Suppressor macrophage treated with lipopolysaccharide for 4 hours (primary cell): ENCODE measurements at regions not wholly inside any gene's neighbourhood (a gene's known extent, or its start where the extent isn't known, plus 50 kb on each side); places are given as distances from the start of the nearest gene placed in this dataset.
A peak's percentile ranks its signal among the peaks of the same experiment; 100 is the strongest.
"Not testable (repeated sequence)": the region's sequence is repeated elsewhere in the genome, so short reads cannot be mapped to it uniquely, and the experiment has no call there.

Experiments
- DNase-seq: peaks from one replicate; pipeline ENCODE4 v3.0.0-alpha.2; 2020

DNA sequence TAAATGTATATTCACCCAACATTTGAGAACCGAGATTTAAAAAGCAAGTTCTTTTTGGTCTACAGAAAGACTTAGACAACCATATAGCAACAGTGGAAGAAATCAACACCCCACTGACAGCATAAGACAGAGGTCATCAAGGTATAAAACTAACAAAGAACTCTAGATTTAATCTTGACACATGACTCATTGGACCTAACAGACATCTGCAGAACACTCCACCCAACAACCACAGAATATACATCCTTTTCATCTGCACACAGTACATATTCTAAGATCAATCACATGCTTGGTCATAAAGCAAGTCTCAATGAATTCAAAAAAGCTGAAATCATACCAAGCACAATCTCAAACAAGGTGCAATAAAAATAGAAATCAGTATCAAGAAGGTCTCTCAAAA, 65.8 kb downstream of the SPIN4 start:
- no peak for DNase-seq

DNA sequence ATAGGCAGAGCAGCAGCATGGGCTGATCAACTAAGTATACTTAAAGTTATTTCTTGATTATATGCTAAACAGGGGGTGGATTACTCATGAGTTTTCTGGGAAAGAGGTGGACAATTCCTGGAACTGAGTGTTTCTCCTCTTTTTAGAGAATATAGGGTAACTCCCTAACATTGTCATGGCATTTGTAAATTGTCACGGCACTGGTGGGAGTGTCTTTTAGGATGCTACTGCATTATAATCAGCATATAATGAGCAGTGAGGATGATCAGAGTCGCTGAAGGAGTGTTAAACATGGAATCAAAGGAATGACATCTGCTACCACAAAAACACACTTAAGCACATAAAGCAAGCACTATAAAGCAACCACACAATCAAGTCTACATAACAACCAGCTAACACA, 66.5 kb downstream of the SPIN4 start:
- DNase-seq: no peak

DNA sequence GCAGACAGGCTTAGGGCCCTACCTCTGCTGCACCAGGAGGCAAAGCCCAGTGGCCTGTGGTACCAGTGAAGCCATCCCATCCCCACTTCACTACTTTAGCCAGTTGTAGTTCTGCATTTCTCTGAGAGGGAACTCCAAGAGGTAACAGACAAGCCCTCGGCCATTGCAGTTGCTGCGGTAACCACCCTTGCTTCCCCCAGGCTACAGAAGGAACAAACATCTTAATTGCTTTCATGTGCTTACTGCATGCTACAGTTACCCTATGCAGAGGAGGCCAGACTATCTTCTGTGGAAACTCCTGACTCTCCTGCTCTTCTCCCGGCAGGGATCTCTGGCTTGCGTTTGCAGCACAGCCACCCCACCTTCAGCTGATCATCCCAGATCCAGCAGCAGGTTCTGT, 67.8 kb downstream of the SPIN4 start:
- DNase-seq: no peak

DNA sequence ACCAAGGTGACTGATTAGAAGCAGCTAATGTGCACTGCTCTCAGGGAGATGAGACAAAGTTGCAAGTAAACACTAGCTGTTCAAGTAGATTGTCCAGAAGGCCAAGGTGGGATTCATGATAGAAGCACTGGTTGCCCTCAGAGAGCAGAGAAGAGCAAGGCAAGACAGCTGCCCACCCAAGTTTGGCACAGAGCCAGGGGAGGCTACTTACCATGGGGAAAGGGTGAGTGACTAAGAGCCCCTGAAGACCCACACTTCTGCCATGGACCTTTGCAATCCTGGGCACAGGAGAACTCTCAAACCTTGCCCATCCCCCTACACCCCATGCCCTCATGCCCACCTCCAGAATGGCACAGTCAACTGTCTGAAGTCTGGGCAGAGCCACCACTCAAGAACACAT, 68.3 kb downstream of the SPIN4 start:
- no peak for DNase-seq

DNA sequence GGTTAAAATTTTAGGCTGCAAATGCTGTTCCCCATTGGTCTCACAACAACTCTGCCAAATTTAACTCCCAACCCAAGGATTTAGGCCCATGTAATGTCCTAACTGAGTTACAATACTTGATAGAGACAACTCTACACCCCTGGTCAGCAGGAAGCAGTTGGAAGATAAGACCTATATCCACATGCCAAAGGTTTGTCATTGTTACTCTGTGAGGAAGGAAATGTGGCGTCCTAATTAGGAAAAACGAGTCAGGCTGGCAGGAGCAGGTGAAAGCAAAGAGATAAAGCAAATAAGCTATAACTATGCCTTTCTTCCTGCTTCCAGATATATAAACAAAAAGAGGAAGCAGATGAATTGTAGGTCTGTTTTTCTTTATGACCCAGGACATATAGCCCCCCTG, 69.1 kb downstream of the SPIN4 start:
- no peak for DNase-seq

DNA sequence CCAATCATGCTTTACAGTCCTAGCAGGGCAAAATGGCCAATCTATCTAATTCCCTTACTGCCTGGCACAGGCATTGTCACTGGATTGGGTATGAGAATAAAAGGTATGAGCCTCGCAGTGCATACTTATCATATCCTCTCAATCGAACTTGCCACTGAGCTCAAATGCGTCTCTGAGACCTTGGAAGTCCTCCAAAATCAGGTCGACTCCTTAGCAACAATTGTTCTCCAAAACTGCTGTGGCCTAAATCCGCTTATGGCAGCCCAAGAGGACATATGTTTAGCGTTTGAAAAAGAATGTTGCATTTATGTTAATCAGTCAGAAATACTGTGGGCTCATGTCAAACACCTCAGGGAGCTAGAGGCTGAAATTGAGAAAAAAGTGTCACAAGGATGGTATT, 69.7 kb downstream of the SPIN4 start:
- no peak for DNase-seq

DNA sequence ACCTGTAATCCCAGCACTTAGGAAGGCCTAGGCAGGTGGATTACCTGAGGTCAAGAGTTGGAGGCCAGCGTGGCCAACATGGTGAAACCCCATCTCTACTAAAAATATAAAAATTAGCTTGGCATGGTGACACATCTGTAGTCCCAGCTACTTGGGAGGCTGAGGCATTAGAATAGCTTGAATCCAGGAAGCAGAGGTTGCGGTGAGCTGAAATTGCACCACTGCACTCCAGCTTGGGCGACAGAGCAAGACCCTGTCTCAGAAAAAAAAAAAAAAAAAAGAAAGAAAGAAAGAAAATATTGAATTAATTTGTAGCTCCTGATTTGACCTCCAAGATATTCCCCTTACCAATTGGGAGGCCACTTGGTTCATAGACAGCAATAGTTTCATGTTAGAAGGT, 73.7 kb downstream of the SPIN4 start:
- DNase-seq: not testable (repeated sequence)

DNA sequence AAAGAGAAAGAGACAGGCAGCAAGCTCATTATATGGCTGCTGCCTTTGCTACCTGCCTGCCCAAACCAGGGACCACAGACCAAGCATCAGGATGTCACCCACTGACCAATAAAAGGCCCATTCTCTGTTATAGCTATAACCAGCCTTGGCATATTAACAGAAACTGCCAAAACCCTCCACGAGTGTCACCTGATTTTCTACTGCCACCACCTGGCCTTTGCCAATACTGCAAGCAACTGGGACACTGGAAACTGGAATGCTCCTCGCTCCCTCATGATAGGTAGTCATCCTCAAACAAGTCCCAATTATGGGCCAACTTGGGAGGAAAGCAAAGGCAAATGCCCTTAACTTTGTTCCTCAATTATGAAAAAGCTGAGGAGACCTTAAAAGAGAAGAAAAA, 76.0 kb downstream of the SPIN4 start:
- DNase-seq: peak; percentile 9

DNA sequence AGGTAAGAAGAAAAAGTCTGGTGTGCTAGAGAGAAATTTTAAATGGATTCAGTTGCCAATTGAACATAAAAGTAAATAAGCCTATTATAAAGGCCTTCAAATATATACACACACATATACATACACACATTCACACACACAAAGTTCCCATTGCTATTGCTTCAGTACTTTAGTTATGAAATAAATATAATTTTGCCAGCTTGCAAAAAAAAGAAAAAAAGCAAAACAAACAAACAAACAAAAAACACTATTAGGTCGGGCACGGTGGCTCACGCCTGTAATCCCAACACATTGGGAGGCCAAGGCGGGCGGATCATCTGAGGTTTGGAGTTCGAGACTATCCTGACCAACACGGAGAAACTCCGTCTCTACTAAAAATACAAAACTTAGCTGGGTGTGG, 80.3 kb downstream of the SPIN4 start:
- no peak for DNase-seq

DNA sequence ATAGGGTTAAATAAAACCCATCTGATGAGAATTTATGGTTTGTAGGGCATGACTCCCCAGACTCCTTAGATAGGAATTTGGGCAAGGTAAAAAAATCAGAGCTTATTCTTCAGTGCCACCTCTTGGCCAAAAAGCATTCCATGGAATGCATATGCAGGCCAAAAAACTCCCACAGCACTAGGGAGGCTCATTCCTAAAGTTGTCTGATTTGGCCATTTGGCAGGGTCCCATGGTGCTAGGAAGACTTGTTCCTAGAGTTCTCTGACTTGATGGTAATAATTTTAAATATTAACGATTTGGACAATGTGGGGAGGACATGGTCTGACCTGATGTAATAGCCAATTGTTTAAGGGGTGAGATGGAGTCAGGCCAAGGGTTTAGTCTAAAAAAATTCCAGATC, 93.0 kb downstream of the SPIN4 start:
- DNase-seq: no peak

DNA sequence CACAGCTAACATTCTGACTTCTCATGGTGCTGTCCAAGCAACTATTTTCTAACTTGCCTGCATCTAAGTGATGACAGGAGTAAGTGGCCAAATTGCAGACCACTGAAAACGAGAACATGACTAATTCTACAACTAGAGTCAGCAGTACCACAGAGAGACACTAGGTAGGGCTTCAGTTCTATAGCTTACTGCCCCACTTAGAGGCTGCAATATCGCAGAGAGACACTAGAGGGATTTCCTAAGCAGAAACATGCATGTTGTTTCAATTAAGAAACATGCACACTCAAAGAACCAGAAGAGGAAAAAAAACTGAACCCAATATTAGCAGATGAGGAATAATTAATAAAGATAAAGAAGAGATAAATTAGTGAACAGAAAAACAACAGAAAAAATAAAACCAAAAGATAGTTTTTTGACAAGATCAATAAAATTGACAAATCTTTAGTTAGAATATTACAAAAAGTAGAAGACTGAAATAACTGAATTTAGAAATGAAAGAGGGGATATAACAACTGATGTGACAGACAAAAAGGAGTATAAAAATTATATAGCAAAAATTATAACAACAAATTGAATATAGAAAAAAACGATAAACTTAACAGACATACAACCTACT, 100.8 kb downstream of the SPIN4 start:
- DNase-seq: peak; percentile 70

DNA sequence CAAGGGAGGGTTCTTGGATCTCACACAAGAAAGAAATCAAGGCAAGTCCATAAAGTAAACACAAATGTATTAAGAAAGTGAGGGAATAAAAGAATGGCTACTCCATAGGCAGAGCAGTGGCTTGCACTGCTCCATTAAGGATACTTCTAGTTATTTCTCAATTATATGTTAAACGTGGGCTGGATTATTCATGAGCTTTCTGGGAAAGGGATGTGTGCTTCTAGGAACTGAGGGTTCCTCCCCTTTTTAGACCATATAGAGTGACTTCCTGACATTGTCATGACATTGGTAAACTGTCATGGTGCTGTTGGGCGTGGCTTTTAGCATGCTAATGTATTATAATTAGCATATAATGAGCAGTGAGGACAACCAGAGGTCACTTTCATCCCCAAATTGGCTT, 108.4 kb downstream of the SPIN4 start:
- DNase-seq: not testable (repeated sequence)

DNA sequence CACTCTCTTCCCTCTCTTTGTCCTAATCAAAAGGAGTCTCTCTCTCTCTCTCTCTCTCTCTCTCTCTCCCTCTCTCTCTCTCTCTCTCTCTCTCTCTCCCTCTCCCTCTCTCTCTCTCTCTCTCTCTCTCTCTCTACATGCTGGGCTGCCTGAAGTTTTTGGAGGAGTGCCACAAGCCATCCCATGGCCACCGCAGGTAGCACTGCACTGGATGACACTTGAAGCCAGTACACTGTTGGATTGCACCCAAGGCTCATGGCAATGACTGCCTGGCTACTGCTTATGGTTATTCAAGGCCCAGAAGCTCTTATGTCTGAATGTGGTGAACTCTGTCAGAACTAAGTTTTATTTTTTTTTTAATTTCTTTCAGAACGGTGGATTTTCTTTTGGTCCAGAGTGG, 115.2 kb downstream of the SPIN4 start:
- not testable (repeated sequence) for DNase-seq

DNA sequence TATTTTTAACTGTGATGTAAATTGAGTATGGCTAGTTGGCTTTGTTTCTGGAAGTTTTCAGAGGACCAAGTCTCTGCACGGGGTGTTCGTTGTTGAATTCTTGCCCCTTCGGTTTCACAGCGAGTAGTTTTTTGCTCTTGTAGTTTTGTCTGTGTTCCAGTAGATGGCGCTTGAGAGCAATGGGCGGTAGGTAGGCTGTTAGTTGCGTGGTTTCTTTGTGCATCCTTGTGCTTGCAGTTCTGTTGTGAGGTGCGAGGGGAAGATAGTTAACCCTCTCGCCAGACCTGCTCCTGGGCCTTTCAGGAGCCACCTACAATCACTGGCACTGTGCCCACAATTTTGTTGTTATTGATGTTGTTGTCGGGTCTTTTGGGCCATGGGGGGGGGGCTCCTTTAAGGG, 118.1 kb downstream of the SPIN4 start:
- not testable (repeated sequence) for DNase-seq

DNA sequence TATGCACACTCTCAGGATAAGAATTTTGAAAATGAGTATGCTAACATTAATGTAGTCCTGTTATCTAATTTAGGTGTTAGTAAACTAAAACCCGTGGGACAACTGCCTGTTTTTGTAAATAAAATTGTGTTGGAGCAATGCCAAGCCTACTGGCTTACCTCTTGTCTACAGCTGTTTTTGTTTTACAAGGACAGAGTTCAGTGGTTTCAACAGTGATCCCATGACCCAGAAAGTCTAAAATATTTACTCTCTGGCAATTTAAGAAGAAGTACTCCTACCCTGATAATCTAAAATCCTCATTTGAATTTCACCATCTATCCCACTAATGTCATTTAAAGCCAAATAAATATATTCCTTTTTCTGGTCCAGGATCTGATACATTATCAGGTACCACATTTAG, 132.9 kb downstream of the SPIN4 start:
- not testable (repeated sequence) for DNase-seq

DNA sequence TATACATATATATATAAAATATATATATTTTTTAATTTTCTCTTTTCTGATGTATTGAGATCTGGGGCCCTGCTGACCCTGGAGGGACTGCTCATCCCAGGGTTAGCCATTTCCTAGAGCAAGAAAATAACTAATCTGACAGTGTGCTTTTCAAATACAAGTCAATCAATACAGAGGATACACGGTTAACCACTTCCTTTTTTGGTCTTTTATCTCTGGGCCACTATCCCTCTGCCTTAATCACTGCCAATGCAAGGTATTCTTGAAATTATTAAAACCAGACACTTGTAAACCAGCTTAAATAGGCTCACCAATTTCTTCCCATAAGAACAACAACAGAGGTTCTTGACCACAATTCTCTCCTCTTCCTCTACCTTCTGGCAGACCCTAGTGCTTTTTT, 133.6 kb downstream of the SPIN4 start:
- DNase-seq: not testable (repeated sequence)

DNA sequence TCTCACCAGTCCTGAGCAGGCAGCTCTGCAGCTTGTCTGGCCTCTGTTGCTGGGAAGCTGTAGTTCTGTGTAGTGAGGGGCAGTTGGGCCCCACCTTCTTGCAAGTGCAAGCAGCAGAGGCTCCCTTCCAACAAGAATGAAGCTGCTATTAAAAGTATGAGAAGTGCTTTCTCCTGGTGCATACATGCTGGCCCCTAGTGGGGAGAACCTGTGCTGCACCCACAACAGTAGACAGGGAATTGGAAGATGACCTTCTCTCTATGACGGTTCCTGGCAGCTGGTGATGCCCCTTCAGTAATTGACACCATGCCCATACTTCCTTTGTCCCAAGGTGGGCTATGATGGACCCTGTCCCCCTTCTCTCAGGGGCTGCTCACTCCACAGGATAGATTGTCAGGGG, 141.5 kb downstream of the SPIN4 start:
- not testable (repeated sequence) for DNase-seq

DNA sequence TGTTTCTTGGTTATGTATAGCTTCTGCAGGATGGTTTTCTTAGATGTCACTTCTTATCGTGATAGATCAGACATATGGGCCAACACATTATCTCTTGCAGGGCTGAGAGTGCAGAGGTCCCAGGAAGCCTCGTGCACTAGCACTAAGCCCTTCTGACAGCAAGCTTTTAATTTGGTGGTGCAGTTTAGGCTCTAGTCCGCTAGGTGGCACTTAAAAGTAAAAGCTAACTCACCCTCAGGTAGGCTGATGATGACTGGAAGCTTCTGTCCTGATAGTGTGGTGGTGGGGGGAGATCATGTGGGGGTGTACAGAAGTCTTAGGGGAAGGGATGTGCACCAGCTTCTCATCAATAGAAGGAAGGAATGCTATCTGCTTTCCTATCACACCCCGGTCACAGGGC, 142.0 kb downstream of the SPIN4 start:
- DNase-seq: not testable (repeated sequence)

DNA sequence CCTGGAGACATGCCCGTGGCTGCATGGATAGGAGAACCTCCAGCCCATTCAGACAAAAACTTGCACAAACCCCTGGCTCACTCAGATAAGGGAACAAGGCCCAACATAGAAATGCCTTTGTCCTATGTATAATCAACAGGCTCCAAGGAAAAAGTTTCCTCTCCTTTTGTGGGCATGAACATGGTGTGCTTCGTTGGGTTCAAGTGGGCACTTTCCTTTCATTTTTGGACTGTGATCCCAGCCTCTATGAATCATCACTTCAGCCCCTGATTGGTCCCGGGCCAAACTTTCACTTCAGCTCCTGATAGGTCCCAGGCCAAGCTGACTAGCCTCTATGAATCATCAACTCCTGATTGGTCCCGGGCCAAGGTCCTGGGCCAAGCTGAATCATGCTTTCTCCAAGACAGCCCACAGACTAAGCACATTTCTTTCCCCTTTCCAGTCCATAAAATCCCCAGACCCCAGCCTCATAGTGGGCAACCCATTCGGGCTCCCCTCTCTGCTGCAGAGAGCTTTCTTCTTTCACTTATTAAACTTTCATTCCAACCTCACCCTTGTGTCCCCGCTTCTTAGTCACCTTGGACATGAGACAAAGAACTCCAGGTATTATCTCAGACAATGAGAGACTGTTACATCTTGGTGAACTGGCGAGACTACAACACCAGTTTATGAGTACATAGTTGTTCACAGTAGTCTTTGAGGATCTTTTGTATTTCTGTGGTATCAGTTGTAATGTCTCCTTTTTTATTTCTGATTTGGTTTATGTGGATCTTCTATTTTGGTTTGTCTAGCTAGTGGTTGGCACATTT, 146.7 kb downstream of the SPIN4 start:
- DNase-seq: not testable (repeated sequence)

DNA sequence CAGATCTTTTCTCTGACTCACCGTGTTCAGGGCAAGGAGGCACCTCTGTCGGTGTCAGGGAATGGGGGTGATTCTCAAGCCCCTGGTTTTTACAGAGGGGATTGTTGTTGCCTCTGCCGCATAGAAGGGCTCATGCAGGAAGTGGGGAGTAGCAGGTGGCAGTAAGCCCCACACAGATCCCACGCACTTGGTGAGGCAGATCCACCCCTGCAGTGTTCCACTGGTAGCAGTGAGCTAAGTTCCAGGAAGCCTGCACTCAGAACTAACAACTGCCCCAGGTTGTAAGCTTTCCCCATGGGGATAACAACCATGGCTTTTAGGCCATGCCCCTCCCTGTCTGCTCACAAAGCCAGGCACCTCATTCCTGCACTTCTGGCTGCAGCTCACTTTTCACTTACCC, 149.1 kb downstream of the SPIN4 start:
- not testable (repeated sequence) for DNase-seq

DNA sequence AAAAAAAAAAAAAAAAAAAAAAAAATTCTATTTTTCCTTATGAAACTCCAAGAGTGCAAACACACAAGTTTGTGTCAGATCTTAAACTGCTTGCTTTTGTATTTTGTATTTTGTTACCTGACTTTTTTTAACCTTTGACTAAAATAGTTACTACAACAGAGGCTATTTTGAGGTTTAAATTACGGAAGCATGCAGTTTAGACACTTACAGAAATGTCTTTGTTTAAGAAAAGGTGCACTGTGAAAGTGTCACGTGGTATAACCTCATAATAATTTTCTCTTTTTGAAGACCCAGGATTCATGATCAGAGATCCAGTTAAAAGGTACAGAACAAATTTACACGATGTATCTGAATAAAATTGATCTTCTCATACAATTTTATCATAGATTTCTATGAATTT, 152.4 kb downstream of the SPIN4 start:
- DNase-seq: not testable (repeated sequence)

DNA sequence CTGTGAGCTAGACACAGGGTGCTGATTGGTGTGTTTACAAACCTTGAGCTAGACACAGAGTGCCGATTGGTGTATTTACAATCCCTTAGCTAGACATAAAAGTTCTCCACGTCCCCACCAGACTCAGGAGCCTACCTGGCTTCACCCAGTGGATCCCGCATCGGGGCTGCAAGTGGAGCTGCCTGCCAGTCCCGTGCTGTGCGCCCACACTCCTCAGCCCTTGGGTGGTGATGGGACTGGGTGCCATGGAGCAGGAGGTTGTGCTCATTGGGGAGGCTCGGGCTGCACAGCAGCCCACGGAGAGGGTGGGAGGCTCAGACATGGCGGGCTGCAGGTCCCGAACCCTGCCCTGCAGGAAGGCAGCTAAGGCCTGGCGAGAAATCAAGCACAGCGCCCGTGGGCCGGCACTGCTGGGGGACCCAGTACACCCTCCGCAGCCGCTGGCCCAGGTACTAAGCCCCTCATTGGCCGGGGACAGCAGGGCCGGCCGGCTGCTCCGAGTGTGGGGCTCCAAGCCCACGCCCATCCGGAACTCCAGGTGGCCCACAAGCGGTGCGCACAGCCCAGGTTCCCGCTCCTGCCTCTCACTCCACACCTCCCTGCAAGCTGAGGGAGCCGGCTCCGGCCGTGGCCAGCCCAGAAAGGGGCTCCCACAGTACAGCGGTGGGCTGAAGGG, 158.6 kb downstream of the SPIN4 start:
- DNase-seq: not testable (repeated sequence)

DNA sequence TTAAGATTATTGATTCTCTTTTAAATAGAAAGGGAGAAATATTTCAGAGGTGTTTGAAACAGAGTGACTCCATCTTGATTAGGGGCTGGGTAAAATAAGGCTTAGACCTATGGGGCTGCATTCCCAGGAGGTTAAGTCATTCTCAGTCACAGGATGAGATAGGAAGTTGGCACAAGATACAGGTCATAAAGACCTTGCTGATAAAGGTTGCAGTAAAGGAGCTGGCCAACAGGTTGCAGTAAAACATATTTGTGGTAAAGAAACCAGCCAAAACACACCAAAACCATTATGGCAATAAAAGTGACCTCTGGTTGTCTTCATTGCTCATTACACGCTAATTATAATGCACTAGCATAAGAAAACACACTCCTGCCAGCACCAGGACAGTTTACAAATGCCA, 165.0 kb downstream of the SPIN4 start:
- DNase-seq: no peak

DNA sequence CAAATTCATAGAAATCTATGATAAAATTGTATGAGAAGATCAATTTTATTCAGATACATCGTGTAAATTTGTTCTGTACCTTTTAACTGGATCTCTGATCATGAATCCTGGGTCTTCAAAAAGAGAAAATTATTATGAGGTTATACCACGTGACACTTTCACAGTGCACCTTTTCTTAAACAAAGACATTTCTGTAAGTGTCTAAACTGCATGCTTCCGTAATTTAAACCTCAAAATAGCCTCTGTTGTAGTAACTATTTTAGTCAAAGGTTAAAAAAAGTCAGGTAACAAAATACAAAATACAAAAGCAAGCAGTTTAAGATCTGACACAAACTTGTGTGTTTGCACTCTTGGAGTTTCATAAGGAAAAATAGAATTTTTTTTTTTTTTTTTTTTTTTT, 171.3 kb downstream of the SPIN4 start:
- DNase-seq: not testable (repeated sequence)
